Stimulated activated CD8-positive, alpha-beta memory T cell treated with anti-CD3 and anti-CD28 coated beads, Interleukin-2, amount 100 ng/mL, for 48 hours (primary cell): ENCODE measurements at regions not wholly inside any gene's neighbourhood (a gene's known extent, or its start where the extent isn't known, plus 50 kb on each side); places are given as distances from the start of the nearest gene placed in this dataset.

ENCODE experiments used
- DNase-seq, 2 donors: peaks; one replicate each; pipeline ENCODE4 v3.0.0-alpha.2; 2020; ENCODE audit warnings: low read depth in 2 of 2

DNA sequence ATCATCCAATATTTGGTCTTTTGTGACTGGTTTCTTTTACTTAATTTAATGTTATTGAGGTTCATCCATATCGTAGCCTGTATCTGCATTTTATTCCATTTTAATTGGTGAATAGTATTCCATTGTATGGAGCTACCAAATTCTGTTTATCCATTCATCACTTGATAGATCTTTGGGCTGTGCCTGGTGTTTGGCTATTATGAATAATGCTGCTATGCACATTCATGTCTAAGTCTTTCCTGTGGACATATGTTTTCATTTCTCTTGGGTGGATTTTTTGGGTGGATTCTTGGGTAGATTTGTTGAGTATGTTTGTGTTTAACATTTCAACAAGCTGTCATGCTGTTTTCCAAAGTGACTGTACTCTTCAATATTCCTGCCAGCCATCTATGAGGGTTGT, 52.5 kb upstream of the NEDD4L start:
- no peak for DNase-seq

DNA sequence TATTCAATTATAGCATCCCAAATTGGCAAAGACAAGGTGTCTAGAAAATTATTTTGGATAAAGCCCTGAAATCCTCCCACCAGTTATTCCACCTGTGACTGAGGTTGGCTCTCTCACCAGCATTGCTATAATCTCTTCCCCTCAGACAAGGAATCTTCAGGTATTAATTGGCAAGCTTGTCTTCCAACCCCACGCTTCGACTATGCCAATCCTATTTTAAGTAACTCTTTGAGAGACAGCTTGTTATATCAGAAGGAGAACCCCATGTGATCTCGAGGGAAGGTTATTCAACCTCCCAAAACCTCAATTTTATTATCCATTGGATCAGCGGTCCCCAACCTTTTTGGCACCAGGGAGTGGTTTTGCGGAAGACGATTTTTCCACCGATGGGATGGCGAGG, 54.5 kb upstream of the NEDD4L start:
- DNase-seq: no peak

DNA sequence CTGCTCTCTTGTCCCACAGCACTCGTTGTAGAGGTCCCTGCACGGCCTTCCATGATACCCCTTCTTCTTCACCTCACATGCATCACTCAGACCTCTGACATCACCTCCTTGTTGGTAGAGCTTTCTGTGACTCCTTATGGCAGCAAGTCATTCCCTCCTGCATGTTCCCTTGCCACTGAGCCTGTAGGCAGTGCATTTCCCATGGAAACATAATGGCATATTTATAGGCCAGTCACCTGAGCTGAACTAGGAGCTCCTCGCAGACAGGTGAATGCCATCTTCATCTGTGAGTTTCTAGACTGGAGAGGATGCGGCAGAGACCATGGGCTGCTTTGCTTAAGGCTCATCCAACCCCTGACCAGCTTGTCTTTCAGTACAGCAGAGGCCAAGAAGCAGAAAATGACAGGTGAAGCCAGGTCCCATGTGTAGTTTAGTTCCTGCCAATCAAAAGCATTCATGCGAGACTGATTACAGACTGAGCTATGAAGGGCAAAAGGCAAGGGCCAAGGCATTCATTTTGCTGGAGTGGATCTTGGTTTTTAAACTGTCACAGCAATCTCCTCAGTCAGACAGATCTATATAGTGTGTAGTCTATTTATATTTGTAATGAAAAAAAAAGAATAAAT, 59.4 kb upstream of the NEDD4L start:
- DNase-seq: no peak

DNA sequence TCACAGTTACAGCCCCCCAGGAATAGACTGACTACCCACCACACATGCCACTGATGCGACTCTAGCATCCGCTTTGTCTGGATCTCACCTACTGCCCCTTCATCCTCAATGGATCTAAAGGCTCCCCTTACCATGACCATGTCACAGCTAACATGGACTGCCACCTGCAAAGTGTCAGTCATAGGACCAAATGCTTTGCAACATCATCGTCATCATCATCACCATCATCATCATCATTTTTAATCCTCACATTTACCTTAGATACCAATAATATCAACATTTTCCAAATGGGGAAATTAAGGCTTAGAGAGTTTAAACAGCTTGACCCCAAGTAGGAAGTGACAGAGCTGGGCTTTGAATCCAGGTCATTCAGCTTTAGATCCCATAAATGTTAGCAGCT, 60.1 kb upstream of the NEDD4L start:
- DNase-seq: no peak

DNA sequence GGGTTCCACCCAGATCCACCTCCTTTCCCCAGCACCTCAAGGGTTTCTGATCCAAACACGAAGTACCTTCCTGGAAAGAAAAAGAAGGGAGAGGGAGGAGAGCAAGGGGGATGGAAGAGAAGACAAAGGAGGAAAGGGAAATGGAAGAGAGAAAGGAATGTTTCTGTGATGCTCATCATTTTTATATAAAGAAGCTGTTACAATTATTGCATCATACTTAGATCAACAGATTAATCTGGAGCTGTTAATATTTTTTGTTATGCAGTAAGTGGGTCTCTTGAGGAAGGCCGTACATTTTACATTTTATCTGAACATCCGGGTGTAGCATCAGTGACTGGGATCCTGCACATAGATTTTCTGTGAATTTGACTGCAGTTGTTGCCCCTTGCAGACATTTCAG, 60.6 kb upstream of the NEDD4L start:
- no peak for DNase-seq

DNA sequence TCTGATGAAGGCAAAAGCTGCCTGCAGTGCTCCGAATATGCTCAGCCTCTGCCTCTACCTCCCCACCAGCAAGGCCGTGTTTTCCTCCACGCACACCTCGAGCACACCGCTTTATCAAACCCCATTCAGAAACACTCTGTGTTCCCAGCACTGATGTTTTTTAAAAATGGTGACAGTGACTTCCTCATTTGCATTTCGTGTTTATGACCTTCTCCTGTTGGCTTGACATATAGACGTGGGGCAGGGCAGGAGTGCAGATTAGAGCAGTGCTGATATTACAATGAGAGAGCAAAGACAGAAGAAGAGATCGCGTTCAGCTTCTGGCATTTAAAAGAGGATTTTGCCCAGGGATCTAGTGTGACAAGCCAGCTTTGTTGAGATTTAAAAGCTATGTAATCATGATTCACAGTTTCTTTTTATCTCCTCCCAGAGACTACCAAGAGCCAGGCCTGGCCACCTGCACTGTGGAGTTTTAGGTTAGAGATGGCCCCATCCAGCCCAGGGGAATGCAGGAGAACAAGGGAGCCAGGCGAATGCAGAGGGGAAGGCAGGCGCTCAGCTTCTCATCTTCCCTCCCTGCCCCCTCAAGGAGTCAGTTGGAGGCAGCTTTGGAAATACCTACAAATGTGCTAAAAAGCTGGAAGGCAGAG, 61.5 kb upstream of the NEDD4L start:
- no peak for DNase-seq

DNA sequence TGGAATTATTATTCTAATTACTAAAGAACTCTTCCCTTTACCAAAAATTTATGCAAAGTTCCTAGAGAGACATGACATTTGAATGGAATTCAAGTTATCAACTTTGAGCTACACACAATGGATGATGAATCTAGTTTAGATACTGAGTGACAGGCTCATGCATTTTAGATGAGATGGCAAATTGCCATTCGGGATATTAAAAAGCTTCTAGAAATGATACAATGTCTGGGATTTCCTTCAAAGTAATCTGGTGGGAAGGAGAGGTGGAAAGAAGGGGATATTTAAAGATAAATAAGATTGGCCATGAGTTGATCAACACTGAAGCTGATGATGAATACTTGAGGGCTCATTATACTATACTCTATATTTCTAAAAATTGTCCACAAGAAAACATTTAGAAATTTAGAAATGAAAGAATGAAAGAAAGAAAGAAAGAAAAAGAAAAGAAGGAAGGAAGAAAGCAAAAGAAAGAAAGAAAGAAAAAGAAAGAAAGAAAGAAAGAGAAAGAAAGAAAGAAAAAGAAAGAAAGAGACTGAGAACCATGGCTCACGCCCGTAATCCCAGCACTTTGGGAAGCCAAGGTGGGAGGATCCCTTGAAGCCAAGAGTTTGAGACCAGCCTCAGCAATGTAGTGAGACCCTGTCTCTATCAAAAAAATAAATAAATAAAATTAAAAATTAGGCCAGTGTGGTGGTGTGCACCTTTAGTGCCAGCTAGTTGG, 62.6 kb upstream of the NEDD4L start:
- DNase-seq: no peak

DNA sequence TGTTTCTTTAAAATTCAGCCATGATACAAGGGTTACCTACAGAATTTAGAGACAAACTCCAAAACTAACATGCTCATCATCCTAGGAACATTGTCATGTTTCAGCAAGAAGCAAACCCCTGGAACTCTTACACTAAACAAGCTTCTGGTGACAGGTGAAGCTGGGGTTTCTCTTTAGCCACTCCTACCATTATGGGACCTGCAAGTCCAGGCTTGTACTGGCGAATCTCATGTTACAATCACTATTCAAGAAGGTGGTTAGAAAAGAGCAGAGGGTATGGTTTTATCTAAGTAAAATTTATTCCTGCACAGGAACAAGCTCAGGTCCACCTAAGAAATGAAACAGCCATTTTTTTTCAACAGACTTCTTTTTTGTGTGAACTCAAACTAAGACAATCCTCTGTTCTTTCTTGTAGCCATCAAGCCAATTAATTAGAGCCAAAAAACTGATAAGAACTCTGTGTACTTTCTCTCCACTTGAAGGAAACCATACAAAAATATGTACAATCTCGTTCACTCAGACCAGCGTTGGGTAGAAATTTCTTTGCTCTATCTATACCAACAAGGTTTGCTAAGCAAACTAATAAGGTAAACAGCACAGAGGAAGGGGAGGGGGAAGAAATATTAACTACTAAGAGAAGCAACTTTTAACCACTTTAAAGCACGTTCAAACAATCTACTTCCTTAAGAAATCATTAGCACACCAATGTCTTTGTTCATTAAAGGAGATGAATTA, 63.3 kb upstream of the NEDD4L start:
- DNase-seq: no peak

DNA sequence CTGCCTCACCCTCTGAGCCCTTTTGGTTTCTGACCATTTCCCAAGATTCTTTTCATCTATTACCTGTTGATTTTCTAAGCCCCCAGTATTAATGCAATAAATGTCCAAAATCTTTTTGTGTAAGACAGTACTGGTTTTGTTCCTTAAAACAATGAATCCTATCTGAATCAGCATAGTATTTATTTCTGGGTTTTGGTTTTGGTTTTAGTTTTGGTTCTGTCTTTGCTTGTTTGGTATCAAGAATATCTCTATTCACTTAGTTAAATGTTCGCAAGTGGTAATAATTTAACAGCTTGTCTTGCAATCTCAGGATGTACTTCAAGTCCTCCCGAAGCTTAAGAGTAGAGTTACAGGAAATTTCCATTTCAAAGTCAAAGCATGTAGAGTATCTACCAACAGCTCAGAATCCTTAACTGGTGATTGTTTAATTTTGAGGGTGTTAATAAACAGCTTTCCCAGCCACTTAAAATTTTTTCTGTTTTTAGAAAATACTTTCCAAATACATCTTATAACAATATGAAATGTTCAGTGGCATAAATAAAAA, 67.7 kb upstream of the NEDD4L start:
- no peak for DNase-seq

DNA sequence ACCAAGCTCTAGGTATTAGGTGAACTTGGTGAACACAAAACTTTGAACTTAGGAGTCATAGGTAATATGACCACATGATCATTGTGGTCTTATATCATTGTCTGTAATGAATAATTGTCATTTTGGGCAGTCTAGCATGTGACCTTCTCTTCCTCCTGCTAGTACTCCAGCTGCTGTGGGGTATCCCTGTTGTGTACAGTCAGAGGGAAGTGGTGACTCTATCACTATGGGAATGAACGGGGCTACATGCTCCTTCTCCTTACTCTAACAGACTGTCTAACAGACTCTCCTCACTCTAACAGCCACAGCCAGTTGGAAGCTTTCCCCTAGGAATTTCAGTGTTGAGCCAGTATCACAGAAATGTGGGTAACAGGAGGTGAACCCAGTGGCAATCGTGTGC, 68.2 kb upstream of the NEDD4L start:
- no peak for DNase-seq

DNA sequence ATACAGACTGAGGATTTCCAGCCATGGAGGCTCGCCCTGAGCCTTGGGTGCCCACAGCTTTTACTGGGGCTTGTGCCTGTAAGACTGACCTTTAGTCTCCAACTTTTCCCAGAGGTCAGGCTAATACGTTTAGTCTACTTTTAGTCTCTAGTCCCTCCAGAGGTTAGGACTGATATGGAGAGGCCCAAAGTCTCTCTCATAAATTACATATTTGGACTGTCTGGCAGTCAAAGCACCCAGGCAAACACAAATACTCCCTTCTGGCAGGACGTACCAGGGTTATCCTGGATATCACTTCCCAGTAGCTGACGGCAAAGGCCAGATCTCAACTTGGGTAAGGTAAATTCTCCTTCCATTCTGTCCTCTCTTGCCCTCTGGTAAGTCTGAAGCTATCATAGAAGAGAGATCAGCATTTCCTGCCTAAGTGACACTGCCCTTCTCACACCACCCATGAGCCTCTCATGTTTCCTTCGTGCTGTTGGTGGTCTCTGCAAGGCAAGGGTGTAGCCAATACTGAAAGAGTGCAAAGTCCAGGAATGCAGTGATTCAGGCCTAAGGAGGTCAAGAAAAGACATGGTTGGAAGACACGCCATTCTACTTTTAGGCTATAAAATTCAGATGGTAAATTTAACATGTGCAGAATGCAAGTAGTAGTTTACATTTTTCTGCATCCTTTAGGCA, 69.3 kb upstream of the NEDD4L start:
- DNase-seq: no peak

DNA sequence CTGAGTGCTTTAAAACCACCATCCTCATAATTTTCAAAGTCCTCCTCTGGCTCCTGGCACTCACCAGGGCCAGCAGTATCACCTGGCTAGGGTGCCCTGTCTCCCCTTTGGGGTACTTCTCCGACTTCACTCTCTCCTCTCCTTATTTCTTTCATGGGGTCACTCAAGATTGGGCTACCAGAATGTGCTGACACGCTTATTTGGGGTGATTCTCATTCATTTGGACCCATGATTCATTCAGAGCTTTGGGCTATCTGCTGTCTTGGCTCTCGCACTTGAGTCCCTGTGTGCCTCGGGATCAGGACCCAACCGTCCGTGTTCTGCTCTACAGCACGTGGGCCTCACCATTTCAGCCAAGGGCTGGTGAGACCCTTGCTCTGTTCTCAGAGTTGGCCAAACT, 70.1 kb upstream of the NEDD4L start:
- DNase-seq: no peak

DNA sequence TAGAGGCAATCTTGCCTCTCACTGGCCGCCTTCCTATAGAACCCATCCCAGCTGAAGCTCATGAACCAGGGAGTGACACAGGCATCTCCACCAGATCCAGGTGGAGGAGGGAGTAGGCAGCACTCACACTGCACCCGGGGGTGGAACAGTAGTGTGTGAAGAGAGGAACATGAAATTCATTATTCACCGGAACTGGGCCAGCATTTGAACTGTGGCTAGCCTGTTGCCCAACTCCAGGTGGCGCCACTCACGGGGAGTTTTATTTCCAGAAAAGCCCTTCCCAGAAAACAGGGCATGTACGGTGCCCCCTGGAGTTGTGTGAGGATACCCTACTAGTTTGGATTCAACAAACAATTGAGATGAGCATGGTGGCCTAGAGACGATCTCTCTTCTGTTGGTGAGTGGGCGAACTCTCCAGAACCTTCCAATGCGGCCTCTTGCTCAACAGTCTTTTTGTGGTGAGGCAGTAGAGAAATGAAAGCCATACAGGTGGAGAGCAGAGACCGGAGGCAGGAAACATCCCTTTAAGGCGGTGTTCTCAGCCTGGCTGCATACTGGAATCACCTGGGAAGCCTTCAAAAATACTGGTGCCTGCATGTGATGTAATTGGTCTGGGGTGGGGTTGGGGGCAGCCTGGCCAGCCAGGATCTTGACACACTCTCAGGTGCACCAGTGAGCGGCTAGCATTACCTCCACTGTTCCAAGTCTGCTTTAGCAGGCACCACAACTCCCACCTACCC, 73.5 kb upstream of the NEDD4L start:
- DNase-seq: no peak

DNA sequence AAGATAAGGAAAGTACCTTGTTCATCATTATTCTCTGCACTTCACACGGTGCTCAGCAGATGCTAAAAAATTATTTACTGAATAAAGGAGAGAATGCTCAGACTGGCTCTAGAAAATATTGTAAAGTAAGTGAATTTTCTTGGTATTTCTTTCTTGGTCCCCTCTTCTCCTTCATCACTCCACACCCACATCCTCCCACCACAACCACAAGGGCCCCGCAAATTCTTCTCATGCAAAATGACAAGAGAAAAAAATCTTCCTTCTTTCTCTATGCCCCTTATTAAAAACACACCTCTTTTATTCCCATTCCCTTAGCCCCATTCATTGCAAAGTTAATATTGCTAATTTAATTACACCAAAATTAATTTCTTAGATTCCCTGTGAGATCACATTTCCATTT, 74.2 kb upstream of the NEDD4L start:
- DNase-seq: no peak

DNA sequence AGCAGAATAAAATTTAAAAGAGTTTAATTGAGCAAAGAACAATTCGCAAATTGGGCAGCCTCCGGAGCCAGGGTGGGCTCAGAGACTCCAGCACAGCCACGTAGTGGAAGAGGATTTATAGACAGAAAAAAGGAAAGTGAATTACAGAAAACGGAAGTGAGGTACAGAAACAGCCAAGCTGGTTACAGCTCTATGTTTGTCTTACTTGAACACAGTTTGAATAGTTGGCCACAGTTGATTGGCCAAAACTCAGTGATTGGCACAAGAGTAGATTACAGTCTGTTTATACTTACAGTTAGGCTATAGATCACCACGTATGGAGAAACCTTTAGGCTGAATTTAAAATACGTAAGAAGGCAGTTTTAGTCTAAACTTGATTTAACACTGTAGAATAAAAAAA, 78.8 kb upstream of the NEDD4L start:
- DNase-seq: no peak

DNA sequence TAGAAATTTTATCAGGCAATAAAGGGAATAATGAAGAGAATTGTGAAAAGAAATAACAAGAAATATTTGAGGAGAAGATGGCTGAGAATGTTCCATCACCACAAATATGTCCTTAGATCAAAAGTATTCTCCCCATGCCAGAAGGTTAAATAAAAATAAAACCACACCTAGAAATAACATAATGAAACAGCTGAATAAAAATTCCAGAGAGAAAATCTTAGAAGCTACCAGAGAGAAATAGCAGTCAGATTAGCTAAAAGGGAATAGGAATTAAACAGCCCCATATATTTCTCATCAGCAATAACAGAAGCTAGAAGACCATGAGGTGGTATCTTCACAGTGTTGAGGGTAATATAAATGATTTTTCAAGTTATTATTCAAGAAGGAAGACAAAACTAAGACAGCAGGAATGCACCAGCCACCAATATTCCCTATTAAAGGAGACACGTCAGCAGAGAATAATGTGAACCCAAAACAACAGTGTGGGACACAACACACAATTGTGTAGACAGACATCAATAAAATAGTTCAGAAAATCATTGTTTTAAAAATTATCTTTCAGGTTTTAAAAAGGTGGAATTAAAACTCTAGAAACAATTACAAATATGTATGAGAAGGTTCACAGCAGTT, 82.0 kb upstream of the NEDD4L start:
- DNase-seq: no peak

DNA sequence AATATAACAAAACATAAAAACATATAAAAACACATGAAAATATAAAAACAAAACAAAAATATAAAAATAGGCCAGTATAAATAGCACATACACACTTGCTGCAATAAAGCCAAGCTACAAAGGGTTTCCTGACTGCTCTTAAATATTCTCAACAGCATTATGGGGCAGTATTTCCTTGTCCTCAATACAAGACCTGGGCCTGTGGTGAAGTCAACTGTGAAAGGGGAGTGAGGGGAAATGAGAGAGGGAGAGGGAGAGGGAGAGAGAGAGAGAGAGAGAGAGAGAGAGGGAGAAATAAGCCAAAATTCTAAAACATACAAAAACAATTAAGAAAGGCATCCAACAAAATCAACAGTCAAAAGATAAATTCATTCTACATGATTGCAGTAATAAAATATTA, 82.6 kb upstream of the NEDD4L start:
- no peak for DNase-seq

DNA sequence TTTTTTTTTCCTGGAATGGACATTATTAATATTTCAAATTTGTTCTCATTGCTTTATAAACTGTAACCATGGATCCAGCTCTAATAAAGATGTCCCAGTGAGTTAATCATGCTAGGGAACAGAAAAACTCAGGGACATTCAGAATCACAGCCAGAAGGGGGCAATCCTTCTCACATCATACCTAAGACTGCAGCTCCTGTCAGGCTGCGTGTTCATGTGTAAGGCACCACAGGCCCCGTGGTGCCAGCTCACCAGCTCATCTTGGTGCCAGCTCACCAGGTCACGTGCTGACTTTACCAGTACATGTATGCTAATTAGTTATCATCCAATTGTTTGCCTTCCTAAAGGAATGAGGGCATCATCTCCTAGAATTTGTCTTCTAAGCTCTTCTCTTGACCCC, 84.7 kb upstream of the NEDD4L start:
- DNase-seq: no peak

DNA sequence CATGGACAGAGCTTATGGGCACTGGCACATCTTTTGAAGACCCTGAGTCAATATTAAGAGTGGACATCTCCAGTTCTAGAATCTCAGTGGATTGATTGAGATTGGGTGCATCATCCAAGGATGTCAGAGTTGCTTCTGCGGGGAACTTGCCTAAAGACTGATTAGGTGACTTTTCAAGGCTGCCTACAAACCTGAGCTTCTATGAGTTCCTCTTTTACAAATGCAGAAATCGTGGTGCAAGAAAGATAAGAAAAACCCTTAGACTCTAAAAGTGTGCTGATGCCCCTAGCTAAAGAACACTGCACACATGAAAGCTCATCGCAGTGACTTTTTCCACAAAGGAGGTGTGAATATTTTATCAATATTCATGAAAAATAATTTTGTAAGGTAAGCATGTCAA, 86.8 kb upstream of the NEDD4L start:
- DNase-seq: no peak

DNA sequence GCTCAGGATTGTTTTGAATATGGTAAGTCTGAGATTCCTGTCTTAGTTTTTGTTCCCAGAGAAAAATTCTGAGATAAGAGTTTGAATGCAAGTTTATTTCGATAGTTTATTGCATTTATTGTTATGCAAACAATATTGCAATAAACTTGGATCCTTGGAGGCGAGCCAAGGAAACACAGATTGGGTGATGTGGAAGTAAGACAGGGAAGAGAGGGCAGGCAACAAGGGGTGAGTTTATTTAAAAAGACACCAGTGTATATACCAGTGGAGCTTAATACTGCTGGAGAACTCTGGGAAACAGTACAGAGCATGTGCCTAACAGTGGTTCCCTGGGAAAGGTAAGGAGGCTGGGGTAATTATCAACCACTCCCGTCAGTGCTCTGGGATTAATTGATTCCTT, 87.5 kb upstream of the NEDD4L start:
- DNase-seq: no peak

DNA sequence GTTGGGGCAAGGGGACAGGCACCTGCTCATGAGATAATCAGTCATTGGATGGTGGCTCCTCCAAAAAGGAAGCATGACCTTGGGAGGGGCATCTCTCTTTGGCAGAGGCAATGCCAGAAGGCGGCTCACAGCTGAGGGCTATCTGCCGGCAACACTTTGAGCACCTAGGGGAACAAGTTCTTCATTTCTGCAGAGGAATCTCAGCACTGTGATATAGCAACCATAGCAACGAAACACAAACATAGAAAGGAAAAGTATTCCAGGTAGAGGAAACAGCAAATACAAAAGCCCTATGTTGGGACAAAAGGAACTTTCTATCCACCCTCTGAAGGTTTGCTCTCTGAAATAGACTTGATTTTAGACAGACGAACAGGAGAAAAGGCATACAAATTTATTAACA, 89.1 kb upstream of the NEDD4L start:
- DNase-seq: no peak
